ENCODE measurements at regions not wholly inside any gene's neighbourhood (a gene's known extent, or its start where the extent isn't known, plus 50 kb on each side); places are given as distances from the start of the nearest gene placed in this dataset.

DNA sequence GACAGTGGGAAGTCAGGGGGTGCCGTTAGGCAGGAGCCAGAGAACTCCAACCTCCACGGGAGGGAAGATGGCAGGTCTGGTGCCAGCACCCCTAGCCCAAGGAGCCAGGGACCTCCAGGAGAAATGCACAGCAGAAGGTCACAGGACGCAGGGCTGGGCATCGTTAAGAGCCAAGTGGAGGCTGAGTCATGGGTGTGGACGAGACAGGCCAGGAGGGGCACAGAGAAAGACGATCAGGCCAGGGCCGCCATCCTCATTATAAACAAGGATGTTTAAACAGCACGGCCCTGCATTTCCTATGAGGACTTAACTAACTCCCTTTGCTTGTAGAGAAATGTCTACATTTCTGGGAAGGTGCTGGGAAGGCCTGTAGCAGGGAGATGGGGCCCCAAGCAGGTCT lies 77.9 kb upstream of the FZD10 start (continued):
- TF ChIP-seq, protein P1, sequence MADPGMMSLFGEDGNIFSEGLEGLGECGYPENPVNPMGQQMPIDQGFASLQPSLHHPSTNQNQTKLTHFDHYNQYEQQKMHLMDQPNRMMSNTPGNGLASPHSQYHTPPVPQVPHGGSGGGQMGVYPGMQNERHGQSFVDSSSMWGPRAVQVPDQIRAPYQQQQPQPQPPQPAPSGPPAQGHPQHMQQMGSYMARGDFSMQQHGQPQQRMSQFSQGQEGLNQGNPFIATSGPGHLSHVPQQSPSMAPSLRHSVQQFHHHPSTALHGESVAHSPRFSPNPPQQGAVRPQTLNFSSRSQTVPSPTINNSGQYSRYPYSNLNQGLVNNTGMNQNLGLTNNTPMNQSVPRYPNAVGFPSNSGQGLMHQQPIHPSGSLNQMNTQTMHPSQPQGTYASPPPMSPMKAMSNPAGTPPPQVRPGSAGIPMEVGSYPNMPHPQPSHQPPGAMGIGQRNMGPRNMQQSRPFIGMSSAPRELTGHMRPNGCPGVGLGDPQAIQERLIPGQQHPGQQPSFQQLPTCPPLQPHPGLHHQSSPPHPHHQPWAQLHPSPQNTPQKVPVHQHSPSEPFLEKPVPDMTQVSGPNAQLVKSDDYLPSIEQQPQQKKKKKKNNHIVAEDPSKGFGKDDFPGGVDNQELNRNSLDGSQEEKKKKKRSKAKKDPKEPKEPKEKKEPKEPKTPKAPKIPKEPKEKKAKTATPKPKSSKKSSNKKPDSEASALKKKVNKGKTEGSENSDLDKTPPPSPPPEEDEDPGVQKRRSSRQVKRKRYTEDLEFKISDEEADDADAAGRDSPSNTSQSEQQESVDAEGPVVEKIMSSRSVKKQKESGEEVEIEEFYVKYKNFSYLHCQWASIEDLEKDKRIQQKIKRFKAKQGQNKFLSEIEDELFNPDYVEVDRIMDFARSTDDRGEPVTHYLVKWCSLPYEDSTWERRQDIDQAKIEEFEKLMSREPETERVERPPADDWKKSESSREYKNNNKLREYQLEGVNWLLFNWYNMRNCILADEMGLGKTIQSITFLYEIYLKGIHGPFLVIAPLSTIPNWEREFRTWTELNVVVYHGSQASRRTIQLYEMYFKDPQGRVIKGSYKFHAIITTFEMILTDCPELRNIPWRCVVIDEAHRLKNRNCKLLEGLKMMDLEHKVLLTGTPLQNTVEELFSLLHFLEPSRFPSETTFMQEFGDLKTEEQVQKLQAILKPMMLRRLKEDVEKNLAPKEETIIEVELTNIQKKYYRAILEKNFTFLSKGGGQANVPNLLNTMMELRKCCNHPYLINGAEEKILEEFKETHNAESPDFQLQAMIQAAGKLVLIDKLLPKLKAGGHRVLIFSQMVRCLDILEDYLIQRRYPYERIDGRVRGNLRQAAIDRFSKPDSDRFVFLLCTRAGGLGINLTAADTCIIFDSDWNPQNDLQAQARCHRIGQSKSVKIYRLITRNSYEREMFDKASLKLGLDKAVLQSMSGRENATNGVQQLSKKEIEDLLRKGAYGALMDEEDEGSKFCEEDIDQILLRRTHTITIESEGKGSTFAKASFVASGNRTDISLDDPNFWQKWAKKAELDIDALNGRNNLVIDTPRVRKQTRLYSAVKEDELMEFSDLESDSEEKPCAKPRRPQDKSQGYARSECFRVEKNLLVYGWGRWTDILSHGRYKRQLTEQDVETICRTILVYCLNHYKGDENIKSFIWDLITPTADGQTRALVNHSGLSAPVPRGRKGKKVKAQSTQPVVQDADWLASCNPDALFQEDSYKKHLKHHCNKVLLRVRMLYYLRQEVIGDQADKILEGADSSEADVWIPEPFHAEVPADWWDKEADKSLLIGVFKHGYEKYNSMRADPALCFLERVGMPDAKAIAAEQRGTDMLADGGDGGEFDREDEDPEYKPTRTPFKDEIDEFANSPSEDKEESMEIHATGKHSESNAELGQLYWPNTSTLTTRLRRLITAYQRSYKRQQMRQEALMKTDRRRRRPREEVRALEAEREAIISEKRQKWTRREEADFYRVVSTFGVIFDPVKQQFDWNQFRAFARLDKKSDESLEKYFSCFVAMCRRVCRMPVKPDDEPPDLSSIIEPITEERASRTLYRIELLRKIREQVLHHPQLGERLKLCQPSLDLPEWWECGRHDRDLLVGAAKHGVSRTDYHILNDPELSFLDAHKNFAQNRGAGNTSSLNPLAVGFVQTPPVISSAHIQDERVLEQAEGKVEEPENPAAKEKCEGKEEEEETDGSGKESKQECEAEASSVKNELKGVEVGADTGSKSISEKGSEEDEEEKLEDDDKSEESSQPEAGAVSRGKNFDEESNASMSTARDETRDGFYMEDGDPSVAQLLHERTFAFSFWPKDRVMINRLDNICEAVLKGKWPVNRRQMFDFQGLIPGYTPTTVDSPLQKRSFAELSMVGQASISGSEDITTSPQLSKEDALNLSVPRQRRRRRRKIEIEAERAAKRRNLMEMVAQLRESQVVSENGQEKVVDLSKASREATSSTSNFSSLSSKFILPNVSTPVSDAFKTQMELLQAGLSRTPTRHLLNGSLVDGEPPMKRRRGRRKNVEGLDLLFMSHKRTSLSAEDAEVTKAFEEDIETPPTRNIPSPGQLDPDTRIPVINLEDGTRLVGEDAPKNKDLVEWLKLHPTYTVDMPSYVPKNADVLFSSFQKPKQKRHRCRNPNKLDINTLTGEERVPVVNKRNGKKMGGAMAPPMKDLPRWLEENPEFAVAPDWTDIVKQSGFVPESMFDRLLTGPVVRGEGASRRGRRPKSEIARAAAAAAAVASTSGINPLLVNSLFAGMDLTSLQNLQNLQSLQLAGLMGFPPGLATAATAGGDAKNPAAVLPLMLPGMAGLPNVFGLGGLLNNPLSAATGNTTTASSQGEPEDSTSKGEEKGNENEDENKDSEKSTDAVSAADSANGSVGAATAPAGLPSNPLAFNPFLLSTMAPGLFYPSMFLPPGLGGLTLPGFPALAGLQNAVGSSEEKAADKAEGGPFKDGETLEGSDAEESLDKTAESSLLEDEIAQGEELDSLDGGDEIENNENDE (IDR thresholded peaks at IDR 0.05; ENCODE audit: insufficient replicate concordance, low read length), result no peak
- TF ChIP-seq POLR2AphosphoS5 (IDR thresholded peaks at IDR 0.05; ENCODE audit: low read depth, low read length) (no peak), BCL11A (IDR thresholded peaks at IDR 0.05; ENCODE audit: low read depth in 2 of 2, low read length in 2 of 2) (no peak), JUND (IDR thresholded peaks at IDR 0.05; ENCODE audit: low read length) (no peak), SRF (IDR thresholded peaks at IDR 0.05; ENCODE audit: low read depth, low read length) (no peak), CBX8 (IDR thresholded peaks at IDR 0.05; ENCODE audit: borderline replicate concordance, low read depth, low read length) (no peak), TCF12 (IDR thresholded peaks at IDR 0.05; ENCODE audit: low read depth, low read length) (no peak), CTBP2 (IDR thresholded peaks at IDR 0.05; ENCODE audit: borderline replicate concordance, insufficient read depth, insufficient read length, low read length) (no peak), RAD21 (IDR thresholded peaks at IDR 0.05 in 1 of 2, conservative IDR thresholded peaks at IDR 0.05 in 1 of 2; ENCODE audit: low read depth in 2 of 2, low read length in 2 of 2) (no peak), PHF8 (conservative IDR thresholded peaks at IDR 0.05; ENCODE audit: low read depth, low read length) (no peak), EZH2 (IDR thresholded peaks at IDR 0.05; ENCODE audit: low read depth, low read length, severe bottlenecking) (no peak), SP4 (IDR thresholded peaks at IDR 0.05; ENCODE audit: low read length) (no peak), SIRT6 (IDR thresholded peaks at IDR 0.05; ENCODE audit: low read length) (no peak)

All from H1 (cell line).